Medulla oblongata (tissue), 1 donor: ENCODE measurements at regions not wholly inside any gene's neighbourhood (a gene's known extent, or its start where the extent isn't known, plus 50 kb on each side); places are given as distances from the start of the nearest gene placed in this dataset.
"Not testable (repeated sequence)": the region's sequence is repeated elsewhere in the genome, so short reads cannot be mapped to it uniquely, and the experiment has no call there.

Source experiments
- DNase-seq: peaks from one replicate; pipeline ENCODE4 v3.0.0-alpha.2; 2015; ENCODE audit errors: extremely low spot score

DNA sequence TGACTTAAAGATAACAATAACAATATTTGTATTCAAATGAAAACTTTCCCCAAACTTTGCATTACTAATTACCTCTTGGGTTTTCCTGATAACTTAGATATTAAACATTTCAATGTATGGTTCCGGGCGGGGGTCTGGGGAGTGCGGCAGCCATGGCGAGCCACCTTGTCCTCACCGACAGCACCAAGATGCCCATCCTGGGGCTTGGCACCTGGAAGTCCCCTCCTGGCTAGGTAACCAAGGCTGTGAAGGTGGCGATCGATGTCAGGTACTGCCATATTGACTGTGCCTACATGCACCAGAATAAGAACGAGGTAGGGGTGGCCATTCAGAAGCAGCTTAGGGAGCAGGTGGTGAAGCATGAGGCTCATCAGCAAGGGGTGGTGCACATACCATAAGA is 478.7 kb downstream of the CNTN3 start:
- no peak for DNase-seq

DNA sequence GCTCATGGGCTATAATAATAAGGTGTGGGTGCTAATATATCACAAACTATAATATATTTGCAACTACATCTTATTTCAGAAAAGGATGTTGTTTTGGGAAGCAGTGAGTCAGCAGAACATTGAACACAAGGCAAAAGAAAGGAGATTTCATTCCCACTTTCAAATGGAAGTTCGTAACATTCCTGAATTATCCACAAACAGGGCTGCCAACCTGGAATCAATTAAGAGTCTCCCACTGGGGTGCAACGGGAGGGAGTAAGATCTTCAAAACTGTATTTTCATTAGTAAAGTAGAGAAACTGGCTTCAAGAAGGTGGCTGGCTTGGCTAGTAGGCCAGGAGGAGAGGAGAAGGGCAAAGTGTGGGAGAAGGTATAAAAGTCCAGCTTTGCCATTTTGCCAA is 479.6 kb downstream of the CNTN3 start:
- DNase-seq = no peak

DNA sequence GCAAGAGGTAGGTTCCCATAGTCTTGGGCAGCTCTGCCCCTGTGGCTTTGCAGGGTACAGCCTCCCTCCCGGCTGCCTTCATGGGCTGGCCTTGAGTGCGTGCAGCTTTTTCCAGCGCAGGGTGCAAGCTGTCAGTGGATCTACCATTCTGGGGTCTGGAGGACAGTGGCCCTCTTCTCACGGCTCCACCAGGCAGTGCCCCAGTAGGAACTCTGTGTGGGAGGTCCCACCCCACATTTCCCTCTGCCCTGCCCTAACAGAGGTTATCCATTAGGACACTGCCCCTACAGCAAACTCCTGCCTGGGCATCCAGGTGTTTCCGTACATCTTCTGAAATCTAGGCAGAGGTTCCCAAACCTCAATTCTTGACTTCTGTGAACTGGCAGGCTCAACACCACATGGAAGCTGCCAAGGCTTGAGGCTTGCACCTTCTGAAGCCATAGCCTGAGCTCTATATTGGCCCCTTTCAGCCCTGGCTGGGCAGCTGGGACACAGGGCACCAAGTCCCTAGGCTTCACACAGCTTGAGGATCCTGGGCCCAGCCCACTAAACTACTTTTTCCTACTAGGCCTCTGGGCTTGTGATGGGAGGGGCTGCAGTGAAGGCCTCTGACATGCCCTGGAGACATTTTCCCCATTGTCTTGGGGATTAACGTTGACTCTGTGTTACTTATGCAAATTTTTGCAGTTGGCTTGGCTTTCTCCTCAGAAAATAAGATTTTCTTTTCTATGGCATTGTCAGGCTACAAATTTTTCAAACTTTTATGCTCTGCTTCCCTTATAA is 482.7 kb downstream of the CNTN3 start:
- not testable (repeated sequence) for DNase-seq

DNA sequence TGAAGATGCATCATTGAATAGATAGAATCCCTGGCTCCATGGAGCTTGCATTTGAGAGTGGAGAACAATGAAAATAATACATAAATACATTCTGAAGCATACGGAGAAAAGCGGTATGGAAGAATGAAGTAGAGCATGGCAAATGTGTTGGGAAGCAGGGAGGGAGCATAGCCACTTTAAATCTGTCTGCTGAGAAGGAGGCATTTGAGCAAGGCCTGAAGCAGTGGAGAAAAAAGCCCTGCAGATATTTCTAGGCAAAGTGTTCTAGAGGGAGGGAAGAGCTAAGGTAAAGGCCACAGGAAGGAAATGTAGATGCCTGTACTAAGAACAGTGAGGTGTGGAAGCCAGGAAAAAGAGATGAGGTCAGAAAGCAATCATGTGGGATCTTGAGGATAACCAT is 484.8 kb downstream of the CNTN3 start:
- DNase-seq = no peak

DNA sequence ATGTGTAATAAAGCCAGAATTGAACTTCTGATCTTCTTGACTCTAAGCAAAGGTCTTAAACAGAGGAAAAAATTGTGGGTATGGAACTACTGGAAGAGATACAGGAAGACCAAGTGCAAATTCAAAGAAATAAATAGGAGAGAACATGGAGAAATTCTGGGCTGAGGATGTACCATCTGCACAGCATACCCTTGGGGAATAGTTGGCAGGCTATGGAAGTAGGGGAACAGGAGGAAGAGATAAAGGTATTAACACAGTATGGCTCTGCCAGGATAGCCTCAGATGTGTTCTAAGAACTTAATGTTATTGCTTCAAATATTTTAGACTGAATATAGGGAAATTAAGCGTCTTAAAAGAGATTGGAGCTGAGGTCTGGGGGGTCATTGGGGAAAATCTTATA is 485.4 kb downstream of the CNTN3 start:
- DNase-seq = no peak

DNA sequence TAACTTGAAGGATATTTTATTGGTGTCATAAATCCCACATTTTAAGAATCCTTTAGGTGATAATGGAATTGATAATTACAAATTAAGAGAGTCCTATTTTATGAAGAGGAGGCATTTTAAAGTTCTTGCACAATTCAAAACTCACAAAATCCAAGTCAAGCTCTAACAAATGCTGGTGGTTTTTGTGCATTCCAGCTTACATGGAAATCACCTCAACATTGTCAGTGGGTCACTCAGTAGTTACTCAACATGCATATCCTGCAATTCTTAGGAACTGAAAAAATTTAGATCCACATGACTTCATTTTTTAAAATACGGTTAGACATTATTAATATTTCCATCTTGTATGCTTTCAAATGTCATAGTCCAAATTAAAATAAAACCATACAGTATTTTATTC is 487.2 kb downstream of the CNTN3 start:
- no peak for DNase-seq

DNA sequence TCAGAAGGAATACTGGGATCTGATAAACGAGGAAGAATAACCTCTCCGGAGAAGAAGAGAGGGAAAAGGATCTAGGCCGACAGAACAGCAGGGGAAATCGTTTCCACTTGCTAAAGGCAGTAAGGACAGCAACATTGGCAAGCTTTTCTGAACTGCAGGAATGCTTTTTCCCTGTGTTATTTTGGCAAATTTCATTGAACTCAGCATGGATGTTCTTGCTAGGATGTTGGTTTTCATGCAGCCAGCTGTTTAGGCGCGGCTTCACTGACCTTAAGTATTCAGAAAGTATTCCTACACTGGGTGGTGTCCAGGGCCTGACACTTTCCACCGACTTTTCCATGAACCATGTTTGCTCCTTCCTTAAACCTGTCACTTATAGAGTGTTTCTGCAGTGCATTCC is 489.7 kb downstream of the CNTN3 start:
- peak; percentile 2 for DNase-seq

DNA sequence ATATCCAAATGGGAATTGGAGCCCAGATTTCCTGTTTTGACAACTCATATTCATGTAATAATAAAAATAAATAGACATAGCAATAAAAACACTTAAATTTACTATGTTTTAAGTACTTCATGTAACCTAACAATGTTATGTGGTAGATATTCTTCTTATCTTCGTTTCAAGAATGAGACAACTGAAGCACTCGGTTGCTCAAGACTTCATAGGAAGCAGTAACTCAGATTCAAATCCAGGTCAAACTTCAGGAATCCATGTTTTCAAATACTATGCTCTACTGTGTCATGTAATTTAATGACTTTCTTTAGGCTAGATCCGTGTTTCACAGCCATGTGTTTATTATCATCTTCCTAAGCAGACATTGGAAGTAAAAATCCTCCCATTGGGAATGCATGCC is 492.2 kb downstream of the CNTN3 start:
- no peak for DNase-seq

DNA sequence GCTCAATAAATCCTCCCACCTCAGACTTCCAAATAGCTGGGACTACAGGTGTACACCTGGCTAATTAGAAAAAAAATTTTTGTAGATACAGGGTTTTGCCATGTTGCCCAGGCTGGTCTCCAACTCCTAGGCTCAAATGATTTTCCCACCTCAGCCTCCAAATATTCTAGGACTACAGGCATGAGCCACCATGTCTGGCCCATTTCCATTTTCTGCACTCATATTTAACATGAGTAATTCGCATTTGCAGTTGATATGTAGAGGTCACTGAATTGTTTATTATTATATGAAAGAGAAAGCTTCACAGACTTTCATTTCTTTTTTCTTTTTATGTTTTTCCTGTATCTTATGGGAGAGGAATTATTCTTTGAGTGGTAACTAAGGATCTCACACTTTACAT is 492.7 kb downstream of the CNTN3 start:
- DNase-seq = no peak

DNA sequence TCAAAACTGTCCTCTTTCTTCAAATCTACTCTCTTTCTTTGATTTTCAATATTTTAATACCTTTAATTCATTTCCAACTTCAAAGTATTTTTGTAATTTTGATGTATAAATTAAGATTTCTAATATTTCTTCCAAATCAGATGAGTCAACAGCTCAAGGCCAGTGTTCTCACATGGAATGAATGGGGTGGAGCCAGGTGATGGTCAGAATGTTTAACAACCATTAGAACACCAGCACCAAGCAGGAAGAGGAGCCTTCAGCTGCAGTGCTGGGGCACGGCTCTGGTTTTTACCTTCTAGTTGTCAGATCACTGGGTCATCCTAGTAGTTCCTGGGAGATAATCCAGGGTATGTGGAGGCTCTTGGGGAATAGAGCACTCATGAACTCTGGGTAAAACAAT is 494.5 kb upstream of the PDZRN3 start:
- no peak for DNase-seq

DNA sequence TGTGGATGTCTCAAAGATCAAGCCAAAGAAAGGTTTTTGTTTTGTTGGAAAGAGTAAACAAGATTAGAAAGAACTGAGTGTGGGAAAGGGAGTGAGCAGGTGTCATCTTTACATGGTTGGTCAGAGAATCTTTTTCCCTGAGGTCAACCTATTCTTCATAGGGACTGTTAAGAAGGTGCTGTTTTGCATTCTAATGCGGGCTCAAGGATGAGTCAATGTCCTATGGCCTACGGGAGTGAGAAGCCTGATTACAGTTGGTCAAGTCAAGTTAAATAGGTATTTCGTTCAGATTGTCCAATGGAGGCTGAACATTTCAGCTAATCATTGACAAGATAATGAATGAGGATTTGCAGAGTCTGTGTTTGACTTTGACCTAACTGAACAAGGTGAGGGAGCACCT is 491.2 kb upstream of the PDZRN3 start:
- no peak for DNase-seq

DNA sequence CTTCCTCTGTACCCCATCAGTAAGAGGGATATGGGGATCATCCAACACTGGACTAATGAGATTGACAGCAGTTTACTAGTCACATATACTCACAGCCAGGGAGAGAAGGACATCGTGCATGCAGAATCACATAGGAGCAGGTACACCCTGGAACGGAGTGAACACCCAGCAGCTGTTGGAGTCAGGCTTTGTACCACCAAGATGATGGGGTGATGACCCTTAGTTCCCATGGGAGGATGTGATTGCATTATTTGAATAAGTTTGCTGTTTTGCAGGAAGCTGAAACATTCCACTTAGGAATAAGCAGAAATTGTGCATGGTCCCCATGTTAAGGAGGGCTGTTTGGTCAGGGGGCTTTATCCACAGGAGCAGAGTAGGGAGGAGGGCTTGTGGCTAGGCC is 482.7 kb upstream of the PDZRN3 start:
- no peak for DNase-seq

DNA sequence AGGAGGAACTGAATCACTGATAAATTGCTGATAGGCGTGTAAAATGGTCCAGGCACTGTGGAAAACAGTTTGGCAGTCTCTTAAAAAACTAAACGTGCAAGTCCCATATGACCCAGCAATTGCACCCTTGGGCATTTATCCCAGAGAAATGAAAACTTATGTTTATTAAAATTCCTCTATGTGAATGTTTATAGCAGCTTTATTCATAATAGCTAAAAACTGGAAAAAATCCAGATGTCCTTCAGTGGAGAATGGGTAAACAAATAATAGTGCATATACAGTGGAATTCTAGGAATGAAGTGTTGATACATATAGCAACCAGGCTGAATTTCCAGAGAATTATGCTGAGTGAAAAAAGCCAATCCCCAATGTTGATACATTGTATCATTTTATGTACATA is 482.2 kb upstream of the PDZRN3 start:
- DNase-seq = no peak

DNA sequence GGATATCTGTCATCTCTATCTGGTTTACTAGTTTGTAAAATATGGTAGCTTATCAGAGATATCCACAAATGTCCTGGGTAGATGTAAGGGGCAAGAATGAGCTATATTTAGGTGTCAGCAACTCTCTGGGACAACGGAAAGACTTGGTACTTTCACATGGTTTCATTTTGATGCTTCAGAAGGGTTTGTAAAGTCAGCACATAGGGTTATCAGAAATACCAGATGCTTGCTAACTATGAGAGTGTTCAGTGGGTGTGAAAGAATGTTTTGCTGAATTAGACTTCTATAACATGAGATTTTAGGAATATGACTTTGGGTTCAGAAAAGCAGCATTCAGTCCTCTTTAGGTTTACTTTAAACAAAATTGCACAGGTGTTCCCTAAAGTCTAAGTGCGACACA is 466.5 kb upstream of the PDZRN3 start:
- DNase-seq = no peak

DNA sequence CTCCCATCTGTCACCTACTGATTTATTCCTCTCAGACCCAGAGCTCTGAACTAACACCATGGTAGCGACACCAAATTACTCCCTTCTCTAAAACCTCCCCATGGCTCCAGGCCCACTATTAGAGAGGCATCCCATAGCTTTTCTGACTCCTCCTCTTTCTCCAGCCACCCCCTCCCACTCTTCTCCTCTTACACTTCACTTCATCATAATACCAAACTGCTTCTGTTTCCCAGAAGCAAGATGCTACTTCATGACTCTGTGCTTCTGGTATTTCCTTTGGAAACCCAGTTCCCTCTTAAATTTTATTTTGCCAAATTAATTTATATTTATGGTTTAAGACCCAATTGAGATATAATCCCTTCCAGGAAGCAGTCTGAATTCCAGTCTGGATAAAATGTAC is 465.1 kb upstream of the PDZRN3 start:
- DNase-seq = no peak

DNA sequence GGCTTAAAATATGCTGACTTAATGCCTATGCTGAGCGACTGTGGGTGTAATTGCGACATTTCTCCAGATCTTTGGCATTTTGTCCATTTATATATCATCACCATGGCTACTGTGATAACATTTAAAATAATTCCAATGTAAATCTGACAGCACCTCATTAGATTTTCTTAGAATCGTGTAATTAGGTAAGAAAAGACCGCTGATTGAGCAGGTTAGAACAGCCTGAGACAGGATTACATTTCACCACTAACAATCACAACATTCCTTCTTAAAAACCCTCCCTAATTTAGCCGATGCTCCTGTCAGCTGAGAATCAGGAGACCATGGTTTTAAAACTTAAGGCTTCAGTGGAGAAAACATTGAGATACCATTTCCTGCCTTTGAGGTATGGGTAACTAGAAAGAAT is 455.3 kb upstream of the PDZRN3 start:
- DNase-seq = no peak

DNA sequence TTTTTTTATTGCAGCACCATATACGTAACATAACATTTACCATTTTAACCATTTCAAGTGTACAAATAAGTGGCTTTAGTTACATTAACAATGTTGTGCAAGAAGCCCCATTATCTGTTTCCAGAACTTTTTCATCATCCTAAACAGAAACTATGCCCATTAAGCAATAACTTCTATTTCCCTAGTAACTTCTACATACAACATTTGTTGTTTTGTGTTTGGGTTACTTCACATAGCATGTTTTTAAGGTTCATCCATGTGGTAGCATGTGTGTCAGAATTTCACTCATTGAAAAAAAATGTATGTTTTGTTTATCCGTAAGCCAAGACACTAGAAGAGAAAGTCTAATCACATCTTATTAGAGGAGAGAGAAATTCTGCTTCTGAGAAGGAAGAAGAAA is 450.5 kb upstream of the PDZRN3 start:
- no peak for DNase-seq

DNA sequence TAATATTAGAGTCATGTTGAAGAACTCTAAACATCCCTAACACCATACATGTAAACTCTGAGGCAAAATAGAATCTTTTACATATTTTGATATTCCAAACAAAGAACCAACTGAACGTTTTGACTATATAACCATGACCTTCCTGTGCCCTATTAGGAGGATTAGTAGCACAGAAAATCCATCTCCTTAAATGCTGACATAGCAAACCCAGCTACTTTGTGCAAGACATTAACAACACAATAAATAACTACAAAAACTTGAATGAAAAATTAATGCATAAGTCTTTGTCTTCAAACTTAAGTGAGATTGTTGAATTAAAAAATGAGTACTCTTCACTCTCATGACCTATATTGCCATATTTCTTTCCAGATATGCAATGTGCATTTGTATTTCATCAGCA is 450.0 kb upstream of the PDZRN3 start:
- no peak for DNase-seq

DNA sequence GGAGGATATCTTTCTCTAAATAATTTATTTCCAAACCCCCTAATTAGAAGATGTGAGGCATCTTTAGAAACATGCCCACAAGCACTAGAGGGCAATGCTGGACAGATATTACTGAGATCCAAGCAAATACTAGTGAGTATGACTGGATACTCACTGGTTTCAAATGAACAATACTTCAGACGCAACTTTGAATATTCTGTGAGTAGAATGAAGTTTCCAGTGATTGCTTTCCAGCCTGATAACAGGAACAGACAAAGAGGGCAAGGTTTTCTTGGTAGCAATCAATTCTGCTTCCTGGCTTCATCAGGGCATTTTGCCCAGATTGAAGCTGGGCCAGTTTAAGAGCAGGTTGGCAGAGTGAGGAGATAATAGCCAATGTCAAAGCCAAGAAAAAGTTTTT is 442.6 kb upstream of the PDZRN3 start:
- peak; percentile 4 for DNase-seq

DNA sequence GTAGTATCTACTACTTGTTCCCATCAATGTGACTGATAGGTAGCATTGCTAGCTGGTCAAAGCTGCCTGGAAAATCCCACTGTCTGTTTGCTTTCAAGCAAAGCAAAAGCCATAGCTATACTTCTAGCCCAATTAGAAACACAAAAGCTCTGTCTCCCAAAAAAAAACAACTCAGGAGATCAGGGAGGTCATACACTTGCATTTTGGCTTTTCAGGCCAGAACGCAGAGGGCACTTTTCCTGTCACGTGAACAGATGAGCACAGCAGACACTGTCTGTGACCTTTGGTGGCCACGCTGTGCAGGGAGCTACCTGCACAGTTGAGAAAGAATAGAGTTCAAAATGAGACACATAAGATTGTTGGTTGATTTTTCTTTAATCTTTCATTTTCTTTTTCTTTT is 441.7 kb upstream of the PDZRN3 start:
- no peak for DNase-seq

DNA sequence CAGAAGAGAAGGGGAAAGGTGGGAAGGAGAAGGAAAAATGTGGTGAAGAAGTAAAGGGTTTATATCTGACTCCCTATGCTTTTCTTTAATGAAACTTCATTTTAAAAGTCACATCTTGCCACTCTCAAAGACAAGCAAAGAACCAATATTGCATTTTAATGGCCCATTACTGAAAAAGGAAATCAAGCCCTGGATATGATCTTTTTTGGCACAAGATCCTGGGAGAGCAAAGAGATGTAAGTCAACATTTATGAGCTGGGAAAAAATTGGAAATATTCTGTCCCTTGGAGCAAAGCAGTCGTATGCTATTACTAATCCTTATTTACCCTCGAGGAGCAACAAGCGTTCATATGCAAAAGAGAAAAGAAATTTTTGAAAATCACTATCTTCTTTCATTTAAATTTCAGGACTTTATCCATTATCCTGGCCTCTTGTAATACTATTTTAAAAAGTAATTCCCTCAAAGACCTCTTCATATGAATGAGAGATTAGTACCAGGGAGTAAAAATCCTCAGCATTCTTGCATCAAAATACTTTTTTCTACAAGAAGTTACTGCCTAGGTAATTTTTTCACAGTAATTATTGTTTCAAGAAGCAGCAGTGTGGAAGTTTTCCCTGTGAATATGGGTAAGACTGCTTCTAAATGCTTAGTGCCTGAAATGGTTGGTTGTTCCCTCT is 435.3 kb upstream of the PDZRN3 start:
- no peak for DNase-seq

DNA sequence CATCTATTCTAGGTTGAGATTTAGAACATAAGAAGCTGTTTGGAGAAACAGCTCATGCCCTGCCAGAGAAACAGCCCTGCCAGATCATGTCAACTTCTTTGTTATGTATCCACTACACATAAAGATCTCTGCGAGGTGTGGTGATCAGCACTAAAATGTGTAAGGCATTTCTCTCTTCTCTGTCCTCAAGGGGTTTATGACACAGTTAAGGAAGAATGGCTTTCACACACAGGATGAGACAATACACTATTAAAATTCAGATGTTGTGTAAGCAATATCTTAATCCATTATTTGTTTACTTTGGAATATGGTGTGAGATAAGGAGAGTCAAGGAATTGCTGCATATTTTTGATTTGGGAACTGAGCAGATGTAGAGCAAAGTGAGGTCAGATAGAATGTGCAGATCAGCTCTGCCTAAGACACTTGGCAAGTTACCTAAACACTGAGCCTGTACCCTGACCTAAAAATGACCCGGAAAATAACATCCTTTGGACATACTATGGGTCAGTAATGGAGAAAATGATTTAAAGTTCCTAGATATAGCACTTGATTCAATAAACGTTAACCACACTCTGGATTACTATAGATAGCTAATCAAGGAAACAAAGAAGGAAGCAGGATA is 434.7 kb upstream of the PDZRN3 start:
- no peak for DNase-seq

DNA sequence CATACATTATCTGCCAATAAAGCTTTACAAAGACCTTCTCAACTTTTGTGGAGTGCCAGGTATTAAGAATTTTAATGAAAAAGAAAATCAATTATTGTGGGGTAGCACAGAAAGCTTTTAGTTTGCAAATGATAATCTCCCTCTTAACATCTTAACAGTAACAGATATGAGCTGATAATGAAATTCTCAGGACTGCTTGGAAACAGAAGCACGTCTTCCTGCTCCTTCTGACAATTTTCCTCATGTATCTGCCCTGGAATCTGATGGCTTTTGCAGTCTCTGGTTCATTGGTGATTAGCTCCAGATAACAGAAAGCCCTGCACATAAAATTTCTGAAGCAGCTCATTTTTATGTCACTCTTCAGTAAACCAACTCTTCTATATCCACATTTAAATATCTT is 432.4 kb upstream of the PDZRN3 start:
- DNase-seq = no peak
